KMS-11 (cell line): ENCODE measurements at regions not wholly inside any gene's neighbourhood (a gene's known extent, or its start where the extent isn't known, plus 50 kb on each side); places are given as distances from the start of the nearest gene placed in this dataset.

Source experiments
- H2AFZ ChIP-seq: fragments of 200-600 bp; sonication (generic); 2 replicates; pipeline ENCODE4 v1.6.1; 2016; ENCODE audit warnings: antibody characterized with exemption, mixed run types, low read depth
- H3K27ac ChIP-seq: fragments of 200-600 bp; sonication (generic); 2 replicates; pipeline ENCODE4 v1.6.1; 2016; ENCODE audit warnings: mild to moderate bottlenecking, mixed run types
- H3K27me3 ChIP-seq: fragments of 200-600 bp; sonication (generic); 2 replicates; pipeline ENCODE4 v1.6.1; 2017; ENCODE audit warnings: mild to moderate bottlenecking, low read depth, mixed run types, moderate library complexity; ENCODE audit not compliant: insufficient read depth
- H3K36me3 ChIP-seq: fragments of 200-600 bp; sonication (generic); 2 replicates; pipeline ENCODE4 v1.6.1; 2017; ENCODE audit warnings: mild to moderate bottlenecking, mixed run types; ENCODE audit not compliant: insufficient read depth
- H3K4me1 ChIP-seq: fragments of 200-600 bp; sonication (generic); 2 replicates; pipeline ENCODE4 v1.6.1; 2016; ENCODE audit warnings: mild to moderate bottlenecking, low read depth, mixed run types; ENCODE audit not compliant: poor library complexity, severe bottlenecking
- H3K4me2 ChIP-seq: fragments of 200-600 bp; sonication (generic); 2 replicates; pipeline ENCODE4 v1.7.0; 2016; ENCODE audit warnings: mild to moderate bottlenecking, mixed run types
- H3K4me3 ChIP-seq: fragments of 200-600 bp; sonication (generic); IDR thresholded peaks from 2 replicates; pipeline ENCODE4 v1.6.1; 2017; ENCODE audit warnings: low read depth, low read length, mixed read lengths; ENCODE audit not compliant: insufficient read depth
- H3K79me2 ChIP-seq: fragments of 200-600 bp; sonication (generic); 2 replicates; pipeline ENCODE4 v1.6.1; 2016; ENCODE audit warnings: low read depth, mixed run types; ENCODE audit not compliant: insufficient read depth
- H3K9ac ChIP-seq: fragments of 200-600 bp; sonication (generic); 2 replicates; pipeline ENCODE4 v1.6.1; 2016; ENCODE audit warnings: mild to moderate bottlenecking, mixed run types
- H4K20me1 ChIP-seq: fragments of 200-600 bp; sonication (generic); 2 replicates; pipeline ENCODE4 v1.6.1; 2016; ENCODE audit warnings: mild to moderate bottlenecking, mixed run types; ENCODE audit not compliant: insufficient read depth
- CTCF ChIP-seq: fragments of 200-600 bp; sonication (generic); conservative IDR thresholded peaks from 2 replicates; pipeline ENCODE4 v1.6.1; 2017; ENCODE audit warnings: low read depth, mild to moderate bottlenecking, antibody characterized with exemption, low read length, moderate library complexity, mixed read lengths

GRCh38 chr21:16162953-16163352 is 433.2 kb downstream of the USP25 start:
- Histone ChIP-seq H3K79me2 (no peaks in the 10 kb centered on the region), H3K27me3 (no peaks in the 10 kb centered on the region), H3K36me3 (no peaks in the 10 kb centered on the region), H3K27ac (no peak overlapping the region), H3K4me2 (no peak overlapping the region), H3K9ac (no peak overlapping the region), H3K4me3 (no peak overlapping the region), H4K20me1 (no peaks in the 10 kb centered on the region), H2AFZ (no peak overlapping the region), H3K4me1 (no peaks in the 10 kb centered on the region)
- TF ChIP-seq CTCF = no peak

- H3K36me3 ChIP-seq = no peaks in the 10 kb centered on the region
- H3K4me3 ChIP-seq = no peak overlapping the region
- H3K9ac ChIP-seq = no peak overlapping the region
- no peak overlapping the region for H2AFZ ChIP-seq
- TF ChIP-seq CTCF = no peak
- no peaks in the 10 kb centered on the region for H3K4me1 ChIP-seq
- H3K4me2 ChIP-seq = no peak overlapping the region
- no peaks in the 10 kb centered on the region for H4K20me1 ChIP-seq
- no peak overlapping the region for H3K27ac ChIP-seq
- no peaks in the 10 kb centered on the region for H3K79me2 ChIP-seq
- H3K27me3 ChIP-seq = no peaks in the 10 kb centered on the region
These were observed 439.3 kb downstream of the USP25 start for GRCh38 chr21:16169102-16169511.

- Histone ChIP-seq H3K4me3 (no peak overlapping the region), H3K79me2 (no peaks in the 10 kb centered on the region), H4K20me1 (no peaks in the 10 kb centered on the region), H3K9ac (no peak overlapping the region), H3K27me3 (no peaks in the 10 kb centered on the region), H3K4me2 (no peak overlapping the region), H3K4me1 (no peaks in the 10 kb centered on the region), H2AFZ (no peak overlapping the region), H3K36me3 (no peaks in the 10 kb centered on the region), H3K27ac (no peak overlapping the region)
- no peak for TF ChIP-seq CTCF
These were observed 440.0 kb downstream of the USP25 start for GRCh38 chr21:16169779-16170178.

- Histone ChIP-seq H4K20me1 (no peaks in the 10 kb centered on the region), H3K4me1 (peaks cover 11% of the 10 kb centered on the region), H3K27me3 (no peaks in the 10 kb centered on the region), H3K9ac (no peak overlapping the region), H3K79me2 (no peaks in the 10 kb centered on the region), H3K27ac (no peak overlapping the region), H3K4me3 (no peak overlapping the region), H3K36me3 (no peaks in the 10 kb centered on the region), H3K4me2 (no peak overlapping the region), H2AFZ (no peak overlapping the region)
- no peak for TF ChIP-seq CTCF
These were observed 446.8 kb downstream of the USP25 start for GRCh38 chr21:16176570-16176969.
